NCI-H2196 treated with DMSO at 0.1 percent for 48 hours (cell line): ENCODE measurements at regions not wholly inside any gene's neighbourhood (a gene's known extent, or its start where the extent isn't known, plus 50 kb on each side); places are given as distances from the start of the nearest gene placed in this dataset.
"Not testable (repeated sequence)": the region's sequence is repeated elsewhere in the genome, so short reads cannot be mapped to it uniquely, and the experiment has no call there.

Experiments used
- DNase-seq: peaks from one replicate; lab custom pipeline; 2025; ENCODE audit not compliant: unreplicated experiment; lab: John Stamatoyannopoulos, UW

- DNase-seq = no peak
These were observed 138.0 kb upstream of the HS3ST2 start for GRCh38 chr16:22675745-22676540.

DNA sequence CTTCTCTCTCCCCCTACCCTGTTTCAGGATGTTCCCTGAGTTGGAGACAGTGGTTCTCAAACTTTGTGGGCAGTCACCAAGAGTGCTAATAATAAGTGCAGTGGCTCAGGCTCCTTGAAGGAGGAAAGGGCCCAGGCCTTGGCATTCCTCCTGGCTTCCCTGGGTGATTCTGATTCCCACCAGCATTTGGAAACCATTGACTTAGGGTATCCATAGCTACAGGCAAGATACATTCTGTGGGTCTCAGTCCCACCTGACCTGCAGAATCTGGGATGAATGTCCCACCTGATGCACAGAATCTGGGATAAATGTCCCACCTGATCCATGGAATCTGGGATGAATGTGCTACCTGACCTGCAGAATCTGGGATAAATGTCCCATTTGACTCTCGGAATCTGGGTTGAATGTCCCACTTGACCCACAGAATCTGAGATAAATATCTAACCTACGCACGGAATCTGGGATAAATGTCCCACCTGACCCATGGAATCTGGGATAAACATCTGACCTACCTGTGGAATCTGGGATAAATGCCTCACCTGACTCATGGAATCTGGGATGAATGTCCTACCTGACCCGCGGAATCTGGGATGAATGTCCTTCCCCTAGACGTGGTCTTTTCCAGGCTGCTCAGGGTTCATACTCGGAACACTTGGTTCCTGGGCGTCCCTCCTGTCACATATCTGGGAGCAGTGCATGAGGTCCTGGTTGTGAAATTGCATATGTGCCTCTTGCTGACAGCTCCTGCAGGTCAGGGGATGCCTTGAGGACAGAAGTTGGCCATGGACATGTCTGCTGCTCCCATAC lies 136.7 kb upstream of the HS3ST2 start:
- DNase-seq = no peak

GRCh38 chr16:22678311-22678710 lies 135.7 kb upstream of the HS3ST2 start:
- no peak for DNase-seq

DNA sequence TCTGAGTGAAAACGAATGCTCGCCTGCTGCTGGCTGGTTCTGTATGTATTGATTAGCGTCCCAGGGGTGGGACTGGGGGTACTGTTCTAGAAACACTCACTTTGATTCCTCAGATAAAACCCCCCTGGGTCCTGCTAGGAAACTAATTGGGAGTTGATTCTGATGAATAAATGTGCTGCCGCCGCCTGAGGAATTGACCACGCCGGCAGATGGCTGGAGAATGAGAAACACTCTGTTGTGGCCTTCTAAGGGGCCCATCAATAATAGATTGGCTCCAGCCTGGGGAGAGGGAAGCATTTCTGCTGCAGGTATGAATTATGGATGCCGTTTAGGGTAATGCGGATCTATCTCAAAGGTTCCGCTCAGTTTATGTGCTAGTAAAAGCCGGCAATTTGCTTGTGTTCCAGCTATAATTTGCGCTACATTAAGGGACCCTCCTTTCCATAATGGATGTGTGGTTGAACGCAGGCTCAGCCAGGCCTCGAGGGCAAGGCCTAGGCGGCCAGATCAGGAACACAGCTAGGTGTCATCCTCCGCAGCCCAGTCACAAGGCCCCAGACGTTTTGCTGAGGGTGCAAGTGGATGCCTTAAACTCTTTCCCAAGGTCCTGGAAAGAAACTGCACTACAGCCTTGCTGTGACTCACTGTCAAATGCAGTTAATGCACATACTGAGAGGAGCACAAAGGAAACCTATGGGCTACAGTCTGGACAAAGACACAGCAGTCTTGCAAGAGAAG lies 132.2 kb upstream of the HS3ST2 start:
- no peak for DNase-seq

GRCh38 chr16:22683258-22683657 lies 130.7 kb upstream of the HS3ST2 start:
- DNase-seq = no peak

DNA sequence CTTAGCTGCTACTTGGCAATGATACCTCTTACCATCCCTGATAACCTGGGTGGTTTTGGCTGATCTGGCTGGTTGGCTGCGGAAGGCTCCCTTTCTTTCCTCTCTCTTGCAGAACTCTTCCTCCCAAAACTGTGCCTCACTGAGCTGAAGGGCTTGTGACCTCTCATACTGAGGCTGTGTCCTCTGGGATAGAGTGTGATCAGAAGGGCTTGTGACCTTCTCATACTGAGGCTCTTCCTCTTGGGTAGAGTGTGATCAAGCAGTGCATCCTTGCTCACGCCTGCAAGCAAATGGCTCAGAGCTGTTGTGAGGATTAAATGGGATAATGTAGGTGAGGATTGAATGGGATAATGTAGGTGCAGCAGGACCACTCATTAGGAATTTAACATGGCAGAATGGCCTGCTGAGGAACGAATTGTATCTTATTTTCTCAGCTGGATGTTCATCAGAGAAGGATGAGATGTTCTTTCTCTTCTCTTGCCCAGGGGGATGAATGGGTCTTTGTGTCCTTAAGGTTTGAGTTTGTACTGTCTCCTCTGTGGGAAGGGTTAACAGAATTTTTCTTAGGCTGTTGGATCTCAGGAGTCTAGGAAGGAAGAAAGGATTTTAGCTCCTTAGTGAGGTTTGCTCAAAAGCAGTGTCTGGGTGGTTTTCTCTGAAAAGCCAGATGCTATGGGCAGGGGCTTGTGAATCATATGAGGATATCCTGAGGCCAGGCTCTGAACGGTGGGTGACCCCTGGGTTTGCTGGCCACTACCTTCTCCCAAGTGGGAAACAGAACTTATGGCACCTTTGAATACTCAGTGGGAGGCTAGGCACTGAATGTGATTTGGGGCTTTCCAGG lies 130.0 kb upstream of the HS3ST2 start:
- no peak for DNase-seq

DNA sequence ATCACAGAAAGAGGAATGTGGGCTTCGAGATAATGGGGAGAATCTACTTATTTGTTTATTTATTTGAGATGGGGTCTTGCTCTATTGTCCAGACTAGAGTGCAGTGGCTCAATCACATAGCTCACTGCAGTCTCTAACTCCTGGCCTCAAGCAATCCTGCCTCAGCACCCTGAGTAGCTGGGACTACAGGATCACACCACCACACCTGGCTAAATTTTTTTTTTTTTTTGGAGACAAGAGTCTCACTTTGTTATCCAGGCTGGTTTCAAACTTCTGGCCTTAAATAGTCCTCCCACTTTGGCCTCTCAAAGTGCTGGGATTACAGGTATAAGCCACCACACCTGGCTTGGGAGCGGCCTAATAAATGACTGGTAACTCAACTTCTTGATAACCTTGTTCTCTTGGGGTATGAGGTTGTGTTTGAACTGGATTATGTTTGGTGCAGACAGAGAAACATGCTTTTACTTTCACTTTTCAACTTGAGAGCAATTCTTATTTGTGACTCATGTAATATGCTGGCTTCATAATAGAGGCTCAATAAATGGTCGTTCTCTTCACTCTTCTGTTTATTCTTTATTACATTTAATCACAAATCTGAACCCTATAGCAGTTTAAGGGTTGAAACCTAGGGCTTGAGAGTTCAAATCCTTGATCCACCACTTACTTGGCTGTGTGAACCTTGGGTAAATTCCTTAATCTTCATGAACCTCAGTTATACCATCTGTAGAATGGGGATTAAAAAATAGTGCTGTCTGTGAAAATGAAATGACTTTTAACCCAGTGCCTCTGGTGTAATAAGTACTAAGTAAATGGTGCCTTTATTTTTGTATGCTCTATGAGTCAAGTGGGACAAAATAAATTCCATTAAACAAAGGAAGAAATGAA lies 129.1 kb upstream of the HS3ST2 start:
- no peak for DNase-seq

DNA sequence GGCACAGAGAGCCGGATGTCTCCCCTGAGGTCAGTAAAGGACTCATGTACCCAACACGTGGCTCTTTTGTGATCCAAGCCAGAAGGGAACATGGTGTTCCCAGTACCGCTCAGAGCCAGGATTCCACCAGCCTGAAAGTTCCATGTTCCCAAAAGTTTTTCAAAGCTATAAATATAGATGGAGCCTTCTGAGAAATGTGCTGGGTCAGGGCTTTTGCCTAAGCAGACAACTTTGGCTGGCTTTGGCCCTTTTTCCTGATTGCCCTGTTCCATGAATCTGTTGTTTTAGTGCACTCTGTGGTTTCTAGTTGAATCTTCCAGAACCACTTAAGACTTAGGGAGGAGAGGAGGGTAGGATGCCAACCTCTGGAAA lies 128.5 kb upstream of the HS3ST2 start:
- DNase-seq = no peak

GRCh38 chr16:22687031-22687530 lies 126.9 kb upstream of the HS3ST2 start:
- no peak for DNase-seq

GRCh38 chr16:22688463-22688862 lies 125.5 kb upstream of the HS3ST2 start:
- DNase-seq = no peak

DNA sequence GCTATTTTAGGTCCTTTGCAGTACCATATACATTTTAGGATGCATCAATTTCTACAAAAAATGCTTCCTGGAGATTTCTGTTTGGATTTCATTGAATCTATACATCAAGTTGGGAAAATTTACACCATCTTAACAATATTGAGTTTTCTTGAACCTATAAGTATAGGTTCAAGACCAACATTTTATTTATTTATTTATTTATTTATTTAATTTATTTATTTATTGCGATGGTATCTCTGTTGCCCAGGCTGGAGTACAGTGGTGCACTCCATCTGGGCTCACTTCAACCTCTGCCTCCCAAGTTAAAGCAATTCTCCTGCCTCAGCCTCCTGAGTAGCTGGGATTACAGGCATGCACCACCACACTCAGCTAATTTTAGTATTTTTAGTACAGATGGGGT lies 125.0 kb upstream of the HS3ST2 start:
- no peak for DNase-seq

DNA sequence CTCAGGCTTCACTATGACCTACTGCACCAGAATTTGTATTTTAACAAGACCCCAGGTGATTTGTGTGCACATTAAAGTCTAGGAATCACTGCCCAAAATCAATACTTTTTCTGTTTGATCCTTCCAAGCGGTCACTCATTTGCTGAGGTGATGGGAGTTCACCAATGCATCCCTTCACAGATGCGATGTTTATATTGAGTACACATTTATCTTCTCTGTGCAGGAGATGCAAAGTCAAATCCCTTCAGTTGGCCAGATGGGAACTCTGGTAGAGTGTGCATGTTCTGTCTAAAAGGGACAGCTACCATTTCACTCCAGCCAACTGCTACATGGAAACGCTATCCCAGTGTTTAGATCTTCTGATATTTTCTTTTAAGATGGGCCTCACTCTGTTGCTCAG lies 122.6 kb upstream of the HS3ST2 start:
- DNase-seq = no peak

GRCh38 chr16:22692034-22692433 lies 121.9 kb upstream of the HS3ST2 start:
- DNase-seq = no peak

- no peak for DNase-seq
These were observed 120.9 kb upstream of the HS3ST2 start for GRCh38 chr16:22692916-22693637.

- no peak for DNase-seq
These were observed 120.2 kb upstream of the HS3ST2 start for GRCh38 chr16:22693638-22694340.

DNA sequence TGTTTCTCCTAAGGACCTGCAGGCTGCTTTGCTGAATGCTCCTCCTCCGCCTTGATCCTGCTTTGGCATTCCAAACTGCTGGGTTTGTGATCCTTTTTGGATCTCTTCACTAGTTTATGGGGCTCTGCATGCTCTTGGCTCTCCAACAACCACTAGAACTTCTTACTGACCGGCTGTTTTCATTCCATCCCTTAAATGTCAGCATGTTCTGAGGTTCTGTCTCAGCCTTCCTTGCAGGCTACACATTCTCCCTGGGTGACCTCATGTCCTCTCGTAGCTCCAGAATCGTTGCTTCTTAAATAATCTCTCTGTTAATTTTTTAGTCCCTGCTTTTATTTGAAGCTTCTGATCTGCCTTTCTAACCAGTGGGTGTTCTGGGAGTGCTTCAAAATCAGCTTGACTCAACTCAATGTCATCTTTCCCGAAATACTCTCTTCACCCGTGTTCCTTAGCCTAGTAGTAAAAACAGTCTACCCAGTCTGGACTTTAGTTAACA lies 119.0 kb upstream of the HS3ST2 start:
- no peak for DNase-seq

DNA sequence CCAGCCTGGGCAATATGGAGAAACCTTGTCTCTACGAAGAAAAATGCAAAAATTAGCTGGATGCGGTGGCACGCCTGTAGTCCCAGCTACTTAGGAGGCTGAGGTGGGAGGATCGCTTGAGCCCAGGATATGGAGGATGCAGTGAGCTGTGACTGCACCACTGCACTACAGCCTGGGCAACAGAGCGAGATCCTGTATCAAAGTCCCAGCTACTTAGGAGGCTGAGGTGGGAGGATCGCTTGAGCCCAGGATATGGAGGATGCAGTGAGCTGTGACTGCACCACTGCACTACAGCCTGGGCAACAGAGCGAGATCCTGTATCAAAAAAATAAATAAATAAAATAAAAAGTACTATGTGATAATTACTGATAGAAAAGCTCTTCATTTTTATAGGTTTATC lies 118.2 kb upstream of the HS3ST2 start:
- DNase-seq = not testable (repeated sequence)

- no peak for DNase-seq
These were observed 114.6 kb upstream of the HS3ST2 start for GRCh38 chr16:22699356-22699755.
